HPDE6-E6E7 (cell line): ENCODE measurements at regions not wholly inside any gene's neighbourhood (a gene's known extent, or its start where the extent isn't known, plus 50 kb on each side); places are given as distances from the start of the nearest gene placed in this dataset.

Experiments
- DNase-seq: peaks from one replicate; pipeline ENCODE4 v3.0.0; 2011; ENCODE audit warnings: missing footprints; ENCODE audit errors: extremely low spot score

DNA sequence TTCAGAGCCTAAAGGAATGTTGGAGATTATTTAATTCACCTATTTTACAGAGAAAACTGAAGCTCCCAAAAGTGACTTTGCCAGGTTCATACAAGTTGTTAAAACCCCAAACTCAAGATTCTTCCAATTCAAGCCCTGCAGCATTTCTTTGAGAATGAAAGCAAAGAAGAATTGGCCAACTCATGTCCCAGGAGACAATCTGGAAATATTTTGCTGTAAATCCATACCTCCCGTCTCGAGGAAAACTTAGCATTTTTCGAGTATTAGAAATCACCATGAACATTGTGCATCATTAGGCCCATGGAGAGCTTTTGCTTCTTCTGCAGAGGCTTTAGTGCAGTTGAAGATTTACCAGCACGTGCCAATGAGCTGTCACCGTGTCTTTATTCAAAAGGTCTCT lies 176.4 kb upstream of the KCNJ16 start:
- DNase-seq: no peak

DNA sequence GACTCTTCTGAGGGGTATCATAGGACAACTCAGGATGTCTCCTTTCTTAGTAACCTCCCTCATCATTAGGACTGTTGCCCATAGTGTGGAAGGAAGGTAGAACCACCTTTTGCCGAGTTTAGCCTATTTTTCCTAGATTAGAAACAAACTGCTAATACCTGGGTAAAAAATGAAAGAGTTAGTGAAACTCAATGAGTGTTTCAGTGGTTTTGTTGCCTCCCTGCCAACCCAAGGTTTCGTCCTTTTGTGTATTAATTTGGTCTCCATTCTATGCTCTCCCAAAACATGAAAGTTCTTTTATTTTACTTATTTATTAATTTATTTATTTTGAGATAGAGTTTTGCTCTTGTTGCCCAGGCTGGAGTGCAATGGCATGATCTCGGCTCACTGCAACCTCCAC lies 174.9 kb upstream of the KCNJ16 start:
- DNase-seq: no peak

GRCh38 chr17:69900829-69901228 lies 174.2 kb upstream of the KCNJ16 start:
- DNase-seq: no peak

DNA sequence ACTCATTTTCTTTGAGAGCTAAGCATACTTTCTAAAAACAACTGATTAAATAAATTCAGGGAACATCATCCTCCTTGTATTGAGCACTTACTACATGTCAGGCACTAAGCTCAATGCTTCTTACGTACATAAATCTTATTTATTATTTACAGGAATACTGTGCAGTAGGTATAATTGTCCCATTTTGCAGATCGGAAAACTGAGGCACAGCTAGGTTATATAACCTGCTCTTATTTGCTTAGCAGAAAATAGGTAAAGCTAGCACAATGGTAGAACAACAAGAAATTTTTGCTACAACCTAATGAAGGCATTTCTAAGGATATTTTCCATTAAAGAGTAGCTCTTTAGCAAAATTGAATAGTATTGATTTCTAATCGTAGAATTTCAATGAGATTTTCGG lies 168.7 kb upstream of the KCNJ16 start:
- DNase-seq: no peak

DNA sequence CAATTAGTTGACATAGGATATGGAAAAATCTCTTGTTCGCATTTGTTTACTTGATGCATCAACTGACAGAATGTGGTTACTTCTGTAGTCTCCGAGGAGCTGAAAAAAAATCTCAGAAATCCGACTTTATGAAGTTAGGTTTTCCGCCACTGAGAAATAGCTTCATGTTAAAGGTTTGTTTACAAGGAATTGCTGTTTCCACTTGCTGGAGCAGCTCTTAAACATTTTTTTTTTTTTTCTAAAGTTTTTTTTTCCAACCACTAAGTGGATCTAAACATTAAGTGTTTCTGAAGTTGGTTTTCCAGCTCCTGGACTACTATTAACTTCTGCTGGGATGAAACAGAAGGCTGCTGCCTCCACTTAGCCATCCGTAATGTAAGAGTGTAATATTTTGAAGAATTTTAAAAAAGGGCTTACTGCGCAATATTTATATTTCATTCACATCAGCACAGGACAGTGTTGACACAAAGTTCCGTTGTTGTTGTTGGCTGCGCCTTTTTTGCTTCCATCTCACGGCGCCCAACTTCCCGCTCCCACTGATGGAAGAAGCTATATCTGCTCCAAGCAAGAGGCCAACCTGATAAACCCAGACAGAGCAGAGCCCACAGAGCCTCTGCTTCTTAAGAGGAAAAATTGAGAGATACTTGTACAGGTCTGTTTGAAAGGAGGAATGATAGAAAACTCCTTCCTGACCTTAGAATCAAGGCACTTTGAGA lies 167.7 kb upstream of the KCNJ16 start:
- no peak for DNase-seq

DNA sequence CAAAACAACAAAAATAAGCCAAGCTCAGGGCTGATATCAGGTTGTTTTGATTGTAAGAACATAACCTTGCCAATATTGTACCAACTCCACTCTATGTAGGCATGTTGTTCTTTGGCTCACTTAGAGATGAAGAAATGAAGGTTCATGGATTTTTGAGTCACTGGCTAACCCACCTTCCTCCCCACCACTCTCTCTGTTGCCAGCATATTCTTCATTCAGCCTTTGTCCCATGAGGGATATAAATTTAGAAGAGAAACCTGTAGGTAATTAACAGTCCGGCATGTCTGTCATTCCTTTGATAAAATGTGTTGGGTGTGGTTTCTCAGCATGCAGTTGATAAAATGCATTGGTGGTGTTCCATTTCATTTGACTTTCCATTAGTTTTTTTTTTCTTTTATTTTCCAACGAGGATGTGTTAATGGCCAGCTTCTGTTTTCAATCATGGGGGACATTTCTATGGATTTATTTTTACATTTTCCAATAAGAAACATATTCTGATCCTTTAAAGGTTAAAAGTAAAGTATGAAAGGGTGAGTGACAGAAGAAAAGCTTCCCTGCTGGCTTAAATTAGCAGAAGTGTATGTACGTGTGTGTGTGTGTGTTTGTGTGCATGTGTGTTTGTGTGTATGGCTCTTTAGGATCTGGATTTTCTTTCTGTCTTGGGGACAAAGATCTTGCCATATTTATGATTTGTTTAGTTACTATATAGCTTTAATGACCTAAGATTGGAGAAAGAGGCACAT lies 166.2 kb upstream of the KCNJ16 start:
- no peak for DNase-seq

- no peak for DNase-seq
Measured at GRCh38 chr17:69909389-69909788, 165.6 kb upstream of the KCNJ16 start.

GRCh38 chr17:69912805-69913204 lies 162.2 kb upstream of the KCNJ16 start:
- DNase-seq: no peak

GRCh38 chr17:69913216-69913615 lies 161.8 kb upstream of the KCNJ16 start:
- no peak for DNase-seq

DNA sequence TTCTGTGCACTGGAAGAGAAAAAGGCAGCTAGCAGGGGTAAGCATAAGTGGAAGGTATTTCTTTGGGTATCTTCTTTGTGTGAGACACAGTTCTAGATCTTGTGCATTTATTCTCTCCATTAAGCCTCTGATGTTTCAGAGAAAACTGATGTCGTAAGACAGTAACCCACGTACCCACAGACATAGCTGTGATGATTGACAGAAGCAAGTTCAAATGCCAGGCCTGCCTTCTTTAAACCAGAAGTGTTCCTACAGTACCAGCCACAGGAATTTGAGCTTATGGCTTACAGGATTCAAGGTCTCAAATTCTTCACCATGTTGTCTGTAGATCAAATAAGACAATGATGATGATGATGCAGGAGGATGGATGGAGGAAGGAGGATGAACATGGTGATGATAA lies 161.4 kb upstream of the KCNJ16 start:
- DNase-seq: no peak

DNA sequence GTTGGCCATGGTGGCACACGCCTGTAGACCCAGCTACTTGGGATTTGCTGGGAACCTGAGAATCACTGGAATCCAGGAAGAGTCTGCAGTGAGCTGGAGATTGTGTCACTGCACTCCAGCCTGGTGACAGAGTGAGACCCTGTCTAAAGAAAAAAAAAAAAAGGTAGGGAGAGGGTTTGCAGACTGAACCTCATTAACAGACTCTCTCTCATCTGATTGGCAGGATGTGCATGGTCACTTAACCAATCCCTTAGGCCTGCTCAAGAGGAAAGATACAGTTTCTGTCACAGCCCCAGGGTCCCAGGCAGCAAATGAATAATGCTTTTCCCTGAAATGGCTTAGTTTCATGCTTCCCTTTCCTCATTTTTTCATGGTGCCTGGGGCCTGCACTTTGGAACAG lies 160.5 kb upstream of the KCNJ16 start:
- DNase-seq: no peak

DNA sequence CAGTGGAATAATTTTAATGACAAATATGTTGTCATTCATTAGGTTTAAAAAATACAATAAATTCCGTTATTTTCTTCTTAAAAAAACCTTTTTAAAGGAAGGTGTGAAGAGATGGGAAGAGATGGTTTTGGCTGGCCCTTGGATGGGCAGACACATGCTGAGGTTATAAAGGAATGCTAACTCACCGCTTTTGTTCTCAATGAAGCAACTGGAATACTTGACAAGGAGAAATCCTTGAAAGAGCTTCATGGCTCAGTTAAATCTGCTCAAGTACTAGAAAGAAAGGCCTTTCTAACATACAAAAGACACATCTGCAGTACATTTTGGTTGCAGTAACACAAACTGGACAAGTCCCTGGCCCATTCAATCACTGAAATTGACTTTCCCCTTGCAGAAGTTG lies 158.3 kb upstream of the KCNJ16 start:
- DNase-seq: no peak

GRCh38 chr17:69918164-69918563 lies 156.9 kb upstream of the KCNJ16 start:
- DNase-seq: no peak

DNA sequence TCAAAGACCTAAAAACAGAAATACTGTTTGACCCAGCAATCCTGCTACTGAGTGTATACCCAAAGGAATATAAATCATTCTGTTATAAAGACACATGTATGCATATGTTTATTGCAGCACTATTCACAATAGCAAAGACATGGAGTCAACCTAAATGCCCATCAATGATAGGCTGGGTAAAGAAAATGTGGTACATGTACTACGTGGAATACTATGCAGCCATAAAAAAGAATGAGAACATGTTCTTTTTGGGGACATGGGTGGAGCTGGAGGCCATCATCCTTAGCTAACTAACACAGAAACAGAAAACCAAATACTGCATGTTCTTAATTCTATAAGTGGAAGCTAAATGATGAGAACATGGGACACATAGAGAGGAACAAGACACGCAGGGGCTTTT lies 155.2 kb upstream of the KCNJ16 start:
- DNase-seq: no peak

DNA sequence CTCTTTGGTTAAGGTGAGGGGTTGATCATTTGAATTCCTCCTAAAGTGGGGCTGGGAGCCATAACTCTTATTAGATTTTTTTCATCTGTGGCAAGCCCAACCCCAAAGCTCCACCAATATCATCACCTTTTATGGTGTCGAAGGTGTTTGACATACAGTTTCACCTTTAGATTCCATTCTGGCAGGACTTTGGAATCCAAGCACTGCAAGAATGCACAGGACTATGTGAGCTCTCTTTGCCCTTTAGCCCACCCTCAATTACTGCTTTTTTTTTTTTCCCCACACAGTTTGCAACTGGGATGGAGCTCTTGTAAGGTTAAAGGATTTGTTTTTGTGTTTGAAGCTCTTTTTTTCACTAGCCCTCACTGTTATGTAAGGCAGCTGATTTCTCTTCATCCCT lies 154.0 kb upstream of the KCNJ16 start:
- DNase-seq: no peak

- no peak for DNase-seq
Measured at GRCh38 chr17:69928611-69929010, 146.4 kb upstream of the KCNJ16 start.

GRCh38 chr17:69936996-69937395 lies 138.0 kb upstream of the KCNJ16 start:
- DNase-seq: no peak

DNA sequence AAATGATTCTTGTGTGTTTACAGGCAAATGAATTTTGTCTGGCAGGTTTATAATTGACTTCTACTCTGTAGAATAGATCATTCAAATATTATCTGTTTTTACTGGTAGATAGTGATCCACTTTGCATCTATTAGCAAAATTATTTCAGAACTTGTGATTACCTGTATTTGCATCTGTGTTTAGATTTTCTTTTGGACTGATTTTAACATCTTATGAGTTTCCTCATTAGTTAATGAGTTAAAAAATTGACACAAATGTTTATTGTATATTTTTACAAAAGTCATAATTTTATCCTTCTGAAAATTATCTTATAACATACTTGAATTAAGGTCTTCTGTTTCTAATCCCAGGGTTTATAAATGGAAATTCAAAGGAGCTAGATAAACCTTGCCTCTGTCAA lies 132.0 kb upstream of the KCNJ16 start:
- no peak for DNase-seq

- no peak for DNase-seq
Measured at GRCh38 chr17:69944406-69944805, 130.6 kb upstream of the KCNJ16 start.

DNA sequence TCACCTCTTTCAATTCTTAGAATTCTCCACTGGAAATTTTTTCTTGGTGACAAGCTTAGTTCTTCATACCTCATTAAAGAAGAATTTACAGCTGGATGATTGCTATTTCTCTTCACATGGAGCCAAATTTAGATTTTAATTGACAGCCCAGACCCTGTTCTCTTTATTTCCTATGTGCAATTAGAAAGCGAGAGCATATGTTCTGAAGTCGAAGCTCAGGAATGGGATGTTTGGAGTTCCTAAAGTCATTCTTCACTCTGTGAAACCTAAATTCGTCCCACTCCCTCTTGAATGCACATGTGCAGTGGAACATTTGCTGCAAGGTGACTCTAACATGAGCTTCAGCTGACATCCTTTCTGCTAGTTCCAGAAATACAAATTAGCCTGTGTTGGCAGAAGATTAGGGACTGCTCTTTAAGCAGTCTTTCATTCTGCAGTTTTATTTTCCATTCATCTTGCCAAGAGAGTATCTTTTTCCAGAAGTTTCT lies 129.3 kb upstream of the KCNJ16 start:
- DNase-seq: no peak

GRCh38 chr17:69947027-69947759 lies 127.8 kb upstream of the KCNJ16 start:
- no peak for DNase-seq

DNA sequence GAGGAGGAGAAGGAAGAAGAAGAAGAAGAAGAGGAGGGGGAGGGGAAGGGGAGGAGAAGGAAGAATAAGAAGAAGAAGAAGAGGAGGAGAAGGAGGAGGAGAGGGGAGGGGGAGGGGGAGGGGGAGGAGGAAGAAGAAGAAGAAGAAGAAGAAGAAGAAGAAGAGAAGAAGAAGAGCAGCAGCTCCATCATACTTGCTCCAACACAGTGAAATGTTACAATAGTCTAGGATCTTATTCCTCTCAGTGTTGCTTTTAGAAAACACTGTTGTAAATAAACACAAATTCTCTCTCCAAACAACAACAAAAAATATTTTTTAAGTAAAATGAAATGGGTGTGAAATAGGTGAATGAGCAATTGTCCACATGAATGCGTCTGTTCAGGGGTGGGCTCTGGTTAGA lies 126.6 kb upstream of the KCNJ16 start:
- no peak for DNase-seq

DNA sequence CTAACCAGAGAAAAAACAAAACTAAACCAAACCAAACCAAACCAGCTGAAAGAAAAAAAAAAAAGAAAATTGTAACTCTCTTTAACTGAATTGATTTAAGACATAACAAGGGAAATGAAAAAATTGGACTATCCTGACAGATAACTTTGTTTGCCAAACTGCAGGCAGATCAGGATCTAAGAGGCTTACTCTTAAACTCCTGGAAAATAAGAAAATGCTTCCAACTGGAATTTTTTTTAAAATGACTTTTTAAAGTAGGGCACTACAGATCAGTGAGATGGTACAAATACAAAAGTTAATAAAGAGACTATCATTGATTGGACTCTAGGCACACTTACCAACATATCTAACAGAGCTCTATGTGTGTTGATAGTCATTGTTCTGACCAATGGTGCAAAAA lies 125.5 kb upstream of the KCNJ16 start:
- no peak for DNase-seq
